Adrenal gland (tissue), 5 donors: ENCODE measurements at regions not wholly inside any gene's neighbourhood (a gene's known extent, or its start where the extent isn't known, plus 50 kb on each side); places are given as distances from the start of the nearest gene placed in this dataset.

Experiments used
- CTCF ChIP-seq, 6 experiments: fragments of 450-650 bp in 4 of 6; fragments of 200-600 bp in 2 of 6; sonication (generic) in 1 of 6; IDR thresholded peaks; 1 replicate in 5 of 6; 2 replicates in 1 of 6; pipeline versions ENCODE4 v1.5.1 to v1.8.0; 2016 to 2021; ENCODE audit warnings: antibody characterized with exemption in 6 of 6, mild to moderate bottlenecking in 2 of 6, moderate library complexity in 1 of 6
- POLR2A ChIP-seq, 2 donors: fragments of 450-650 bp; IDR thresholded peaks; one replicate each; pipeline ENCODE4 v1.6.1; 2017; ENCODE audit warnings: antibody characterized with exemption in 2 of 2, mild to moderate bottlenecking in 2 of 2, moderate library complexity in 1 of 2
- donor health status: DM: no; HTN: no; CAD: no.

- no peak for TF ChIP-seq CTCF (IDR thresholded peaks at IDR 0.05)
- no peak for TF ChIP-seq POLR2A (IDR thresholded peaks at IDR 0.05)
Measured at GRCh38 chr1:168960595-168960994, 145.9 kb upstream of the ATP1B1 start.
